ENCODE measurements at regions not wholly inside any gene's neighbourhood (a gene's known extent, or its start where the extent isn't known, plus 50 kb on each side); places are given as distances from the start of the nearest gene placed in this dataset.
A peak's percentile ranks its signal among the peaks of the same experiment; 100 is the strongest.

DNA sequence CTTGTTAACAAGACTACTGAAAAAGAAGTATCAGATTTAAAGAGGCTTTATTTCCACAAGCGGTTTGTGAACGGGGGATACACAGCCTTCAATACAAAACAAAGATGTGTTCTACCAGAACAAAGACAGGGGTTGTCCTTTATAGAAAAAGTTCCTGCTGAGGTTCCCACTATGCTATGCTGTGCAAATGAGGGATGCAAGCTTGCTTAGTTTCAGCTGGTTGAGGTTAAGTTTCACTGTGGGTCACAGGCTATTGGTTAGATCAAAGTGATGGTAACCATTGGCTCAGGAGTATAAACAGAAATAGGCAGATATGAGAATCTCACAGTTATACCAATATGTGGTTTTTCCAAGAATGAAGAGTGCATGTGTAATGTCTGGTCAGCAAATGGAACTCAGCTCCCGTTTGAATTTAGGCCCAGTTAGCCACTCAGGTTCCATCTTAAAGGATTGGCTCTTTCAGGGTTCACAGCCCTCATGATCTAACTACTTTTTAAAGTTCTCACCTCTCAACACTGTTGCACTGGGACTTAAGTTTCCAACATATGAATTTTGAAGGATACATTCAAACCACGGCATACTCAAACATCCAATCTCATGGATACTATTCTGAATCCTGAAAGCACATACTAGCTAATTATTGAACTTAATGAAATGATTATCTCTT, 215.4 kb upstream of the DCN start:
- 90 to 91% methylated on average over 4 of the region's 4 CpGs for WGBS, 2 donors

DNA sequence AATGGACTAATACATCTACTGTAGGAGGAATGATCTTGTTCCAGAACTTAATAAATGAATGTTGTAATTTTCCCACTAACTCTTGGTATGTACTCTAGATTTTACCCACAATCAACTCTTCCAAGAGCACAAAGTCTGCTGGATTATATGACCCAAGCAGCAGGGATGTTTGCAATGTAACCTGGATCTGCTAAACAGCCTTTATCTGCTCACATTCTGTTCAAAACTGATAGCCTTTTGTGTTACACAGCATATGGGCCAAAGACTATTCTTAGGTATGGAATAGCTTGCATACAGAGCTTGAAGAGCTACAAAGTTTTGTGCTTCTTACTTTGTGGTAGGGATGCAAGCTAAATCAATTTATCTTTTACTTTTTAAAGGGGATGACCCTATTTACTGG, 213.7 kb upstream of the DCN start:
- Histone ChIP-seq H3K4me1 (no peaks in the 10 kb centered on the region), H3K9me3 (no peaks in the 10 kb centered on the region), H3K4me3 (no peak overlapping the region), H3K27ac (no peak overlapping the region), H3K27me3 (no peaks in the 10 kb centered on the region), H3K36me3 (no peaks in the 10 kb centered on the region)
- DNase-seq (no peak), ATAC-seq (ENCODE audit: low FRiP score in 2 of 2) (no peak)
- TF ChIP-seq POLR2A (IDR thresholded peaks at IDR 0.05) (no peak), EP300 (IDR thresholded peaks at IDR 0.05) (no peak), POLR2AphosphoS5 (IDR thresholded peaks at IDR 0.05) (no peak)
- TF ChIP-seq, protein P1, sequence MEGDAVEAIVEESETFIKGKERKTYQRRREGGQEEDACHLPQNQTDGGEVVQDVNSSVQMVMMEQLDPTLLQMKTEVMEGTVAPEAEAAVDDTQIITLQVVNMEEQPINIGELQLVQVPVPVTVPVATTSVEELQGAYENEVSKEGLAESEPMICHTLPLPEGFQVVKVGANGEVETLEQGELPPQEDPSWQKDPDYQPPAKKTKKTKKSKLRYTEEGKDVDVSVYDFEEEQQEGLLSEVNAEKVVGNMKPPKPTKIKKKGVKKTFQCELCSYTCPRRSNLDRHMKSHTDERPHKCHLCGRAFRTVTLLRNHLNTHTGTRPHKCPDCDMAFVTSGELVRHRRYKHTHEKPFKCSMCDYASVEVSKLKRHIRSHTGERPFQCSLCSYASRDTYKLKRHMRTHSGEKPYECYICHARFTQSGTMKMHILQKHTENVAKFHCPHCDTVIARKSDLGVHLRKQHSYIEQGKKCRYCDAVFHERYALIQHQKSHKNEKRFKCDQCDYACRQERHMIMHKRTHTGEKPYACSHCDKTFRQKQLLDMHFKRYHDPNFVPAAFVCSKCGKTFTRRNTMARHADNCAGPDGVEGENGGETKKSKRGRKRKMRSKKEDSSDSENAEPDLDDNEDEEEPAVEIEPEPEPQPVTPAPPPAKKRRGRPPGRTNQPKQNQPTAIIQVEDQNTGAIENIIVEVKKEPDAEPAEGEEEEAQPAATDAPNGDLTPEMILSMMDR (IDR thresholded peaks at IDR 0.05): no peak

More for the DNA sequence above, 215.4 kb upstream of the DCN start:
- no peaks in the 10 kb centered on the region for H3K9me3 ChIP-seq
- no peaks in the 10 kb centered on the region for H3K36me3 ChIP-seq
- no peaks in the 10 kb centered on the region for H3K4me1 ChIP-seq
- no peak overlapping the region for H3K4me3 ChIP-seq
- H3K27me3 ChIP-seq: no peaks in the 10 kb centered on the region
- H3K27ac ChIP-seq: no peak overlapping the region
- DNase-seq: no peak
- TF ChIP-seq EP300 (IDR thresholded peaks at IDR 0.05): no peak
- TF ChIP-seq, protein P1 (IDR thresholded peaks at IDR 0.05): no peak
- no peak for TF ChIP-seq POLR2AphosphoS5 (IDR thresholded peaks at IDR 0.05)
- no peak for TF ChIP-seq POLR2A (IDR thresholded peaks at IDR 0.05)
- ATAC-seq (ENCODE audit: low FRiP score in 2 of 2): no peak

DNA sequence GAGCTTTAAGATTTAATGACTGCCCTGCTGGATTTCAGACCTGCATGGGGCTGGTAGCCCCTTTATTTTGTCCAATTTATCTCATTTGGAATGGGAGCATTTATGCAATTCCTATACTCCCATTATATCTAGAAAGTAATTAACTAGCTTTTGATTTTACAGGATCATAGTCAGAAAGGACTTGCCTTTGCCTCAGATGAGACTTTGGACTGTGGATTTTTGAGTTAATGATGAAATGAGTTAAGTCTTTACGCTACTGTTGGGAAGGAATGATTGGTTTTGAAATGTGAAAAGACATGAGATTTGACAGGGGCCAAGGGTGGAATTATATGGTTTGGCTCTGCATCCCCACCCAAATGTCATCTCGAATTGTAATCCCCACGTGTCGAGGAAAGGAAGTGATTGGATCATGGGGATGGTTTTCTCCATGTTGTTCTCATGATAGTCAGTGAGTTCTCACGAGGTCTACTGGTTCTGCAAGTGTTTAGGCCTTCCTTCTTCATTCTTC, 213.1 kb upstream of the DCN start:
- Histone ChIP-seq H3K4me3 (no peak overlapping the region), H3K27ac (no peak overlapping the region), H3K27me3 (no peaks in the 10 kb centered on the region), H3K36me3 (no peaks in the 10 kb centered on the region), H3K9me3 (no peaks in the 10 kb centered on the region), H3K4me1 (no peaks in the 10 kb centered on the region)
- TF ChIP-seq POLR2AphosphoS5 (IDR thresholded peaks at IDR 0.05) (no peak), EP300 (IDR thresholded peaks at IDR 0.05) (no peak), POLR2A (IDR thresholded peaks at IDR 0.05) (no peak)
- TF ChIP-seq, protein P1 (IDR thresholded peaks at IDR 0.05): no peak
- DNase-seq (no peak), ATAC-seq (ENCODE audit: low FRiP score in 2 of 2) (no peak)
- WGBS, 2 donors: 64 to 74% methylated on average over 5 of the region's 5 CpGs

DNA sequence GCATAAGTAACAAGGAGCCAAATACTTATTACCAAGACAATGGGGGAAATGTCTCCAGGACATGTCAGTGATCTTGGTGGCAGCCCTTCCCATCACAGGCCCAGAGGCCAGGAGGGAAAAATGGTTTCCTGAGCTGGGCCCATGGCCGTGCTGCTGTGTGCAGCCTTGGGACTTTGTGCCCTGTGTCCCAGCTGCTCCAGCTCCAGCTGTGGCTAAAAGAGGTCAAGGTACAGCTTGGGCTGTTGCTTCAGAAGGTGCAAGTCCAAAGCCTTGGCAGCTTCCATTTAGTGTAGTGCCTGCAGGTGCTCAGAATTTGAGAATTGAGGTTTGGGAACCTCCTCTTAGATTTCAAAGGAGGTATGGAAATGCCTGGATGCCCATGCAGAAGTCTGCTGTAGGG, 212.3 kb upstream of the DCN start:
- no peak overlapping the region for H3K27ac ChIP-seq
- DNase-seq (no peak), ATAC-seq (ENCODE audit: low FRiP score in 2 of 2) (no peak)
- no peaks in the 10 kb centered on the region for H3K9me3 ChIP-seq
- H3K27me3 ChIP-seq: no peaks in the 10 kb centered on the region
- no peak overlapping the region for H3K4me3 ChIP-seq
- no peaks in the 10 kb centered on the region for H3K36me3 ChIP-seq
- WGBS, 2 donors: 100% methylated on average over 1 of the region's 1 CpG; no CpG with 5 or more reads in 1 of the 2 donors
- H3K4me1 ChIP-seq: no peaks in the 10 kb centered on the region
- TF ChIP-seq, protein P1 (IDR thresholded peaks at IDR 0.05): no peak
- no peak for TF ChIP-seq POLR2A (IDR thresholded peaks at IDR 0.05)
- no peak for TF ChIP-seq EP300 (IDR thresholded peaks at IDR 0.05)

DNA sequence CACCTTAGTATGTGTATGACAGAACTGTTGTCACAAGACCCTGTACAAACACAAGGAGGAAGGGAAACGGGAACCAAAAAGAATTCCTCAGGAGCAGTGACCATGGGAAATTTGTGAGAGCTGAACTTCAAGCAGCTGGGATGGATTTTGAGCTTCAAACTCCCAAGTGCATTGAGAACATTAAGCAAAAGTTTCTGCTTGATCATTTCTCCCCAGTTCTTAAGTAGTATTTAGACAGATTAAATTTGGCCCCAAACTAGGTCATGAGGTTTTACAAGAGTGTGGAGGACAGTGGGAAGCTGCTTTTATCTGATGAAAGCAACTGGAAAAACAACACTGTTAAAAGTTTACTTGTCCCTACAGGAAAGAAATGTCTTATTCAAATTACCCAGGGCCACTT, 206.0 kb upstream of the DCN start:
- DNase-seq (no peak), ATAC-seq (ENCODE audit: low FRiP score in 2 of 2) (no peak)
- H3K27ac ChIP-seq: peak overlapping the region in 2 of 4 donors; percentile 3 to 20
- 12 to 25% methylated on average over 1 of the region's 1 CpG for WGBS, 2 donors
- H3K4me3 ChIP-seq: no peak overlapping the region
- no peaks in the 10 kb centered on the region for H3K36me3 ChIP-seq
- no peak for TF ChIP-seq POLR2A (IDR thresholded peaks at IDR 0.05)
- no peak for TF ChIP-seq POLR2AphosphoS5 (IDR thresholded peaks at IDR 0.05)
- TF ChIP-seq EP300 (IDR thresholded peaks at IDR 0.05): no peak
- TF ChIP-seq, protein P1 (IDR thresholded peaks at IDR 0.05): no peak
- peaks cover 0 to 5% (median 0%) of the 10 kb centered on the region in 4 donors for H3K4me1 ChIP-seq
- no peaks in the 10 kb centered on the region for H3K9me3 ChIP-seq
- H3K27me3 ChIP-seq: no peaks in the 10 kb centered on the region
